ENCODE measurements at regions not wholly inside any gene's neighbourhood (a gene's known extent, or its start where the extent isn't known, plus 50 kb on each side); places are given as distances from the start of the nearest gene placed in this dataset.

GRCh38 chr7:47689558-47689957 lies 107.6 kb upstream of the TNS3 start:
- no peak overlapping the region for H3K4me3 Mint-ChIP-seq
- H3K36me3 Mint-ChIP-seq (ENCODE audit: low read depth) = no peaks in the 10 kb centered on the region
- H3K4me1 Mint-ChIP-seq = peaks cover 39% of the 10 kb centered on the region
- H3K9me3 Mint-ChIP-seq = no peaks in the 10 kb centered on the region
- H3K27me3 Mint-ChIP-seq (ENCODE audit: low read depth) = no peaks in the 10 kb centered on the region
- TF ChIP-seq CTCF (IDR thresholded peaks at IDR 0.05; ENCODE audit: unreplicated experiment in 3 of 3) = no peak
- peak overlapping the region; percentile 1 to 57 (median 39) for H3K27ac Mint-ChIP-seq

- no peak for TF ChIP-seq CTCF (IDR thresholded peaks at IDR 0.05; ENCODE audit: unreplicated experiment in 3 of 3)
- H3K4me3 Mint-ChIP-seq = no peak overlapping the region
- H3K27ac Mint-ChIP-seq = peak overlapping the region in 2 of 3 experiments; percentile 24 to 38
- H3K9me3 Mint-ChIP-seq = no peaks in the 10 kb centered on the region
- H3K36me3 Mint-ChIP-seq (ENCODE audit: low read depth) = no peaks in the 10 kb centered on the region
- peaks cover 37% of the 10 kb centered on the region for H3K4me1 Mint-ChIP-seq
- H3K27me3 Mint-ChIP-seq (ENCODE audit: low read depth) = peaks cover 2% of the 10 kb centered on the region
These were observed 106.6 kb upstream of the TNS3 start for GRCh38 chr7:47688311-47689100.

- no peak overlapping the region for H3K4me3 Mint-ChIP-seq
- H3K27ac Mint-ChIP-seq = peak overlapping the region in 2 of 3 experiments; percentile 15 to 41
- no peaks in the 10 kb centered on the region for H3K9me3 Mint-ChIP-seq
- H3K4me1 Mint-ChIP-seq = peaks cover 15% of the 10 kb centered on the region
- no peak for TF ChIP-seq CTCF (IDR thresholded peaks at IDR 0.05; ENCODE audit: unreplicated experiment in 3 of 3)
- H3K27me3 Mint-ChIP-seq (ENCODE audit: low read depth) = peaks cover 7% of the 10 kb centered on the region
- H3K36me3 Mint-ChIP-seq (ENCODE audit: low read depth) = no peaks in the 10 kb centered on the region
These were observed 103.9 kb upstream of the TNS3 start for GRCh38 chr7:47685712-47686376.

- Mint-ChIP-seq H3K4me1 (peaks cover 16% of the 10 kb centered on the region), H3K4me3 (no peak overlapping the region), H3K27me3 (ENCODE audit: low read depth) (peaks cover 7% of the 10 kb centered on the region), H3K9me3 (no peaks in the 10 kb centered on the region), H3K36me3 (ENCODE audit: low read depth) (no peaks in the 10 kb centered on the region), H3K27ac (peak overlapping the region; percentile 11 to 36 (median 15))
- no peak for TF ChIP-seq CTCF (IDR thresholded peaks at IDR 0.05; ENCODE audit: unreplicated experiment in 3 of 3)
These were observed 103.2 kb upstream of the TNS3 start for GRCh38 chr7:47685151-47685550.

GRCh38 chr7:47684728-47685127 lies 102.8 kb upstream of the TNS3 start:
- no peak for TF ChIP-seq CTCF (IDR thresholded peaks at IDR 0.05; ENCODE audit: unreplicated experiment in 3 of 3)
- Mint-ChIP-seq H3K27ac (peak overlapping the region; percentile 11 to 36 (median 15)), H3K4me1 (peaks cover 16% of the 10 kb centered on the region), H3K4me3 (no peak overlapping the region), H3K27me3 (ENCODE audit: low read depth) (peaks cover 7% of the 10 kb centered on the region), H3K9me3 (no peaks in the 10 kb centered on the region), H3K36me3 (ENCODE audit: low read depth) (no peaks in the 10 kb centered on the region)
